ENCODE measurements at regions not wholly inside any gene's neighbourhood (a gene's known extent, or its start where the extent isn't known, plus 50 kb on each side); places are given as distances from the start of the nearest gene placed in this dataset.

- Histone ChIP-seq H3K27me3 (no peaks in the 10 kb centered on the region), H3K4me1 (no peaks in the 10 kb centered on the region), H3K27ac (no peak overlapping the region), H3K36me3 (no peaks in the 10 kb centered on the region), H3K4me3 (no peak overlapping the region), H3K9me3 (no peaks in the 10 kb centered on the region)
- TF ChIP-seq, protein P1, sequence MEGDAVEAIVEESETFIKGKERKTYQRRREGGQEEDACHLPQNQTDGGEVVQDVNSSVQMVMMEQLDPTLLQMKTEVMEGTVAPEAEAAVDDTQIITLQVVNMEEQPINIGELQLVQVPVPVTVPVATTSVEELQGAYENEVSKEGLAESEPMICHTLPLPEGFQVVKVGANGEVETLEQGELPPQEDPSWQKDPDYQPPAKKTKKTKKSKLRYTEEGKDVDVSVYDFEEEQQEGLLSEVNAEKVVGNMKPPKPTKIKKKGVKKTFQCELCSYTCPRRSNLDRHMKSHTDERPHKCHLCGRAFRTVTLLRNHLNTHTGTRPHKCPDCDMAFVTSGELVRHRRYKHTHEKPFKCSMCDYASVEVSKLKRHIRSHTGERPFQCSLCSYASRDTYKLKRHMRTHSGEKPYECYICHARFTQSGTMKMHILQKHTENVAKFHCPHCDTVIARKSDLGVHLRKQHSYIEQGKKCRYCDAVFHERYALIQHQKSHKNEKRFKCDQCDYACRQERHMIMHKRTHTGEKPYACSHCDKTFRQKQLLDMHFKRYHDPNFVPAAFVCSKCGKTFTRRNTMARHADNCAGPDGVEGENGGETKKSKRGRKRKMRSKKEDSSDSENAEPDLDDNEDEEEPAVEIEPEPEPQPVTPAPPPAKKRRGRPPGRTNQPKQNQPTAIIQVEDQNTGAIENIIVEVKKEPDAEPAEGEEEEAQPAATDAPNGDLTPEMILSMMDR (IDR thresholded peaks at IDR 0.05) = no peak
- no peak for TF ChIP-seq POLR2A (IDR thresholded peaks at IDR 0.05)
- no peak for DNase-seq
These were observed 224.1 kb downstream of the IGSF11 start for GRCh38 chr3:118810499-118811035.

- TF ChIP-seq, protein P1 (IDR thresholded peaks at IDR 0.05) = no peak
- no peak for TF ChIP-seq POLR2A (IDR thresholded peaks at IDR 0.05)
- Histone ChIP-seq H3K4me1 (no peaks in the 10 kb centered on the region), H3K27me3 (no peaks in the 10 kb centered on the region), H3K27ac (no peak overlapping the region), H3K4me3 (no peak overlapping the region), H3K9me3 (no peaks in the 10 kb centered on the region), H3K36me3 (no peaks in the 10 kb centered on the region)
- DNase-seq = no peak
These were observed 223.4 kb downstream of the IGSF11 start for GRCh38 chr3:118811236-118811732.

DNA sequence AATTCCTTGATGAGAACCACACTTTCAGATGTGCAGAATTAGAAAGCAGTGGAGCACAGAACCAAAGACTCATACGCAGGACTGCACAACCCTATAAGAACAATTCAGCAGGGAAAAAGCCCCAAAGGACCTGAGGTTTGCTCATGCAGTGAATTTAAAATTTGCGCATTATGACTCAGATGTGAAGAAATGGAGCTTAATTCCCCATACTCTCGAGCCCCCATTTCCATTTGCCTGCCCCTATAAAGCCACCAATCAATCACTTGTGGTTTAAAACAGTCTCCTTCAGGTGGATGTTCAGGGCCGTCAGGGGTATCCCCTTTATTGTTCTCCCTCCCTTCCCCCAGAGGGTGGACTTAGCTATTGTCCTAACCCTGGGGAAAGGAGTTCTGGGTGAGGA is 221.2 kb downstream of the IGSF11 start:
- H3K4me3 ChIP-seq = no peak overlapping the region
- no peak overlapping the region for H3K27ac ChIP-seq
- TF ChIP-seq POLR2A (IDR thresholded peaks at IDR 0.05) = no peak
- TF ChIP-seq, protein P1 (IDR thresholded peaks at IDR 0.05) = no peak
- H3K27me3 ChIP-seq = no peaks in the 10 kb centered on the region
- no peaks in the 10 kb centered on the region for H3K9me3 ChIP-seq
- no peak for DNase-seq
- H3K36me3 ChIP-seq = no peaks in the 10 kb centered on the region
- no peaks in the 10 kb centered on the region for H3K4me1 ChIP-seq

DNA sequence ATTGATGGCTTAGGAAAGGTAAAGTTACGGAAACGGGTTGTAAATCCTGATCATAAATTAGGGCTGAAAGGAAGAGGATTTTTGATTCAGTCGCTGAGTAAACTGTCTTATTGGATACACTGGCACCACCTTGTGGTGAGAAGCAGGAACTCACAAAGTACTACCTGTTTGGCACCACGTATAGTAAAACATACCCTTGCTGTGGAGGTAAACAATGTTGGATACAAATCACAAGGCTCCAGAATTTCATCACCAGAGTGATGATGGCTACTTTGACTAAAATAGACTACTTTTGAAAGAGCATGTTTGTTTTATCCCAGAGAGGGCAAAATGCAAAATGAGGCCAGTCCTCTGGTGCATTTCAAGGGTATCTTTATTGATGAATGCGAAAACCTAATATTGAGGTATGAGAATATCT is 216.9 kb downstream of the IGSF11 start:
- no peaks in the 10 kb centered on the region for H3K27me3 ChIP-seq
- no peaks in the 10 kb centered on the region for H3K36me3 ChIP-seq
- peak in 2 of 3 donors; percentile 33 to 77 for DNase-seq
- H3K9me3 ChIP-seq = no peaks in the 10 kb centered on the region
- no peak overlapping the region for H3K27ac ChIP-seq
- H3K4me1 ChIP-seq = no peaks in the 10 kb centered on the region
- TF ChIP-seq, protein P1 (IDR thresholded peaks at IDR 0.05) = peak; percentile 22 to 66 (median 58)
- no peak for TF ChIP-seq POLR2A (IDR thresholded peaks at IDR 0.05)
- H3K4me3 ChIP-seq = no peak overlapping the region

DNA sequence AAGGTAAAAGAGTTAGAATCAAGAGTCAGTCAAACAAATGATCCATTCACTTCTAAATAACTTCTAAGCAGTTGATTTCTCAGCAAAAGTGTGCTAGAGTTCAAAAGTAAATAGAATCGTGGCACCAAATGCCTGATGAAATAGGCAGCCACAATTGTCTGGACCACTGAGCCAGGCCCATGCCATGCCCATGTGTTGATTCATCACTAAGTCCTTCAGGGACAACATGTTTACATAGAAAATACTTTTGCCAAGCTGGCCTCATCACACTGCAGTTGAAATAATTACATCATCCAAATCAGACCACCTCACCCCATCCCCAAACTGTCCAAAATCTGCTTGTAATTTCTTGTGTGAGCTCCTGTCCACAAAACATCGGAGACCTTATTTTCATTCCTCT is 216.3 kb downstream of the IGSF11 start:
- Histone ChIP-seq H3K27ac (no peak overlapping the region), H3K4me3 (no peak overlapping the region), H3K36me3 (no peaks in the 10 kb centered on the region), H3K9me3 (no peaks in the 10 kb centered on the region), H3K27me3 (no peaks in the 10 kb centered on the region), H3K4me1 (no peaks in the 10 kb centered on the region)
- no peak for DNase-seq
- TF ChIP-seq, protein P1 (IDR thresholded peaks at IDR 0.05) = no peak
- no peak for TF ChIP-seq POLR2A (IDR thresholded peaks at IDR 0.05)

GRCh38 chr3:118823626-118824025 is 211.0 kb downstream of the IGSF11 start:
- no peaks in the 10 kb centered on the region for H3K9me3 ChIP-seq
- TF ChIP-seq, protein P1 (IDR thresholded peaks at IDR 0.05) = no peak
- TF ChIP-seq POLR2A (IDR thresholded peaks at IDR 0.05) = no peak
- H3K36me3 ChIP-seq = no peaks in the 10 kb centered on the region
- no peak overlapping the region for H3K4me3 ChIP-seq
- no peak overlapping the region for H3K27ac ChIP-seq
- DNase-seq = no peak
- H3K4me1 ChIP-seq = no peaks in the 10 kb centered on the region
- no peaks in the 10 kb centered on the region for H3K27me3 ChIP-seq

Data from Peyer's patch (tissue), 4 donors.